GM10266 (cell line): ENCODE measurements at regions not wholly inside any gene's neighbourhood (a gene's known extent, or its start where the extent isn't known, plus 50 kb on each side); places are given as distances from the start of the nearest gene placed in this dataset.

Source experiments
- DNase-seq: peaks from one replicate; pipeline ENCODE4 v3.0.0; 2012; ENCODE audit errors: extremely low spot score
- TF ChIP-seq, protein P1 (sequence below): IDR thresholded peaks from 2 replicates; pipeline ENCODE4 v1.5.1; 2012; ENCODE audit warnings: mild to moderate bottlenecking, low read depth; ENCODE audit not compliant: control insufficient read depth, insufficient read depth; ENCODE audit errors: missing control alignments

DNA sequence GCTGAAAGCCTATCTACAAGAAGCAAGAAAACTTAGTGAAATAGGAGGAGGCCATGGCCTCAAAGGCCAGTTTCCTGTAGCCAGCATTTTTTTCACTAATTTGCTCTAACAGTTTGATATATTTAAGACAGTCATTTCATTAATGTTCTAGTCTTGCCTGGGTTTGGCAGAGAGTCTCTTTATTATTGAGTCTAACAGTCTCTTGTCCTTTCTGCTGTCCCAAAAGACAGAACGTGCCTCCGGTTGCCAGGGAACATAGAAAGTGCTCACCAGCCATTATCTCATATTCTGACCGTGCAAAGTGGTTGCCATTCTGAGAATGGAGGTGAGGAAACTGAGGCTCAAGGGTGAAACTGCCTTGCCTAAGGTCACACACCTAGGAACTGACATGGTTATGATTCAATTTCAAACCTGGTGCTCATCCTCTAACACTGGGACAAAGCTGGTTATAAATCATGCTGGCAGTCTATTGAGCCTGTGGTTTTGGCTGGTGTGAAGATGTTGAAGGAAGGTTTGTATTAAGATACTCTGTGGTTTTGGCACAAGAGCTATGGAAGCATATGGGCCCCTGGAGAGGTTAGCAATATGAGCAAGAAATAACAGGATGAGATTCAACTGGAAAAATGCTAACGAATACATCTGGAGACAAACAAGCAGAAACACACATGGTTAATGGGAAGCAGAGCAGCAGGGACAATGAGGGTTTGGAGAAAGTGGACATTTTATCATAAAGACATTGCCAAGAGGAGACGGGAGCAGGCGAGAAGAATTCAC lies 903.3 kb upstream of the KLHL29 start:
- no peak for DNase-seq
- TF ChIP-seq, protein P1, sequence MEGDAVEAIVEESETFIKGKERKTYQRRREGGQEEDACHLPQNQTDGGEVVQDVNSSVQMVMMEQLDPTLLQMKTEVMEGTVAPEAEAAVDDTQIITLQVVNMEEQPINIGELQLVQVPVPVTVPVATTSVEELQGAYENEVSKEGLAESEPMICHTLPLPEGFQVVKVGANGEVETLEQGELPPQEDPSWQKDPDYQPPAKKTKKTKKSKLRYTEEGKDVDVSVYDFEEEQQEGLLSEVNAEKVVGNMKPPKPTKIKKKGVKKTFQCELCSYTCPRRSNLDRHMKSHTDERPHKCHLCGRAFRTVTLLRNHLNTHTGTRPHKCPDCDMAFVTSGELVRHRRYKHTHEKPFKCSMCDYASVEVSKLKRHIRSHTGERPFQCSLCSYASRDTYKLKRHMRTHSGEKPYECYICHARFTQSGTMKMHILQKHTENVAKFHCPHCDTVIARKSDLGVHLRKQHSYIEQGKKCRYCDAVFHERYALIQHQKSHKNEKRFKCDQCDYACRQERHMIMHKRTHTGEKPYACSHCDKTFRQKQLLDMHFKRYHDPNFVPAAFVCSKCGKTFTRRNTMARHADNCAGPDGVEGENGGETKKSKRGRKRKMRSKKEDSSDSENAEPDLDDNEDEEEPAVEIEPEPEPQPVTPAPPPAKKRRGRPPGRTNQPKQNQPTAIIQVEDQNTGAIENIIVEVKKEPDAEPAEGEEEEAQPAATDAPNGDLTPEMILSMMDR = no peak

GRCh38 chr2:22483036-22483435 lies 901.9 kb upstream of the KLHL29 start:
- TF ChIP-seq, protein P1 = no peak
- no peak for DNase-seq

DNA sequence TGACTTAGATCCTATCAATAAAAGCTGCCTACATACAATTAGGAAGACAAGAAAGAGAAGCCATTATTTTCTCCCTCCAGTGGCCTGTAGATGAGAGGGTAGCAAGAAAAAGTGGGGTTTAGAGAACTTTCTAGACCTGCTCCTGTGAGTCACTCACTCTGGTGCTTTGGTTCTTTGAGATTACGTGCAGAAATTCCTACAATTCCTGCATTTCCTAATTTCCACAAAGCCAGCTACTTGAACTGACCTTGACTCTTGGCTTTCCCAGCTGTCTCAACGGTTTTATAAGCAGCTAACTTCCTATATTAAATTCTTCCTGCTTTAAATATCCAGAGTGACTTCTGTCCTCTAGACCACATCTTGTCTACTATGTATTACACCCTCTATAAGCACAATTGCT lies 899.5 kb upstream of the KLHL29 start:
- TF ChIP-seq, protein P1 = no peak
- DNase-seq = no peak

GRCh38 chr2:22486343-22486742 lies 898.6 kb upstream of the KLHL29 start:
- TF ChIP-seq, protein P1 = no peak
- no peak for DNase-seq

GRCh38 chr2:22487036-22487435 lies 897.9 kb upstream of the KLHL29 start:
- TF ChIP-seq, protein P1 = no peak

DNA sequence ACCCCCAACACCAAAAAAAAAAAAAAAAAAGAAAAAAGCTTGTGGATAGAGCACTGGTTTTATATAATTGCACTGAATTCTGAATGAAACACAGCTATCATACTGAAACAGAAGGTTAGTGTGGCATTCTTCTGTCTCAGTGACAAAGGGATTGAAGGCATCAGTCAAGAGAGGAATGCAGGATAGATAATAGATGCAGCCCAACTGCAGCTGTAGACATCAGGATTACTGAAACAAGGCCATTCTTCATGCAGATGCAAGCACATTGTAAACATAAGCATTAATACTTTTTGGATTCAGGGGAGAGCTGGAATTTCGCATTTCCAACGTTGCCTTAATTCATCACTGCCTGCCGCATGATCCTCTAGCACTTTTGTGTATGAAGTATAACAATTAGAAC lies 897.4 kb upstream of the KLHL29 start:
- TF ChIP-seq, protein P1 = no peak
- no peak for DNase-seq

More at GRCh38 chr2:22487036-22487435, 897.9 kb upstream of the KLHL29 start:
- DNase-seq = no peak

- no peak for DNase-seq
- TF ChIP-seq, protein P1 = no peak
These were observed 893.5 kb upstream of the KLHL29 start for GRCh38 chr2:22491442-22491841.
